GM12875 (cell line): ENCODE measurements at regions not wholly inside any gene's neighbourhood (a gene's known extent, or its start where the extent isn't known, plus 50 kb on each side); places are given as distances from the start of the nearest gene placed in this dataset.

Source experiments
- H3K4me3 ChIP-seq: one replicate; pipeline ENCODE4 v1.5.1; 2011; ENCODE audit warnings: low read depth, low read length, control low read depth
- TF ChIP-seq, protein P1 (sequence below): IDR thresholded peaks from 2 replicates; pipeline ENCODE4 v1.5.1; 2011; ENCODE audit warnings: low read depth, mild to moderate bottlenecking, control low read depth, inconsistent platforms, low read length, moderate library complexity, borderline replicate concordance; ENCODE audit not compliant: insufficient read depth

DNA sequence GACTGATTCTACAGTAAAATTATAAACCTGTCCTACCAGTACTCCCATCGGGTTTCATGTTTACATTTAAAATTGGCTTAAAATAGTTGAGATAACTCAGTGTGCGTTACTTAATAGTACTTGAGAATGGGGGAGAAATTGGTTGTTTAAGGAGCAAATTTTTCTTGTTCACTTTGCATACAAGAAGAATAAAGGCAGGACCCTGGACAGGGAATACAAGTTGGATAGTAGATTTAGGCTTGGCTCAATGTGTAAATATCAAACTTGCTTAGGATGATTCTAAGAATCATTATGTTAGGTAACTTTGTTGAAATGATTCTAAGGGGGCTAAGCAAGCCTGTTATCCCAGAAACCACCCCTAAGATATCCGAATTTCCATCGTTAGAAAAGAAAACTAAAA lies 448.4 kb upstream of the TLE4 start:
- TF ChIP-seq, protein P1, sequence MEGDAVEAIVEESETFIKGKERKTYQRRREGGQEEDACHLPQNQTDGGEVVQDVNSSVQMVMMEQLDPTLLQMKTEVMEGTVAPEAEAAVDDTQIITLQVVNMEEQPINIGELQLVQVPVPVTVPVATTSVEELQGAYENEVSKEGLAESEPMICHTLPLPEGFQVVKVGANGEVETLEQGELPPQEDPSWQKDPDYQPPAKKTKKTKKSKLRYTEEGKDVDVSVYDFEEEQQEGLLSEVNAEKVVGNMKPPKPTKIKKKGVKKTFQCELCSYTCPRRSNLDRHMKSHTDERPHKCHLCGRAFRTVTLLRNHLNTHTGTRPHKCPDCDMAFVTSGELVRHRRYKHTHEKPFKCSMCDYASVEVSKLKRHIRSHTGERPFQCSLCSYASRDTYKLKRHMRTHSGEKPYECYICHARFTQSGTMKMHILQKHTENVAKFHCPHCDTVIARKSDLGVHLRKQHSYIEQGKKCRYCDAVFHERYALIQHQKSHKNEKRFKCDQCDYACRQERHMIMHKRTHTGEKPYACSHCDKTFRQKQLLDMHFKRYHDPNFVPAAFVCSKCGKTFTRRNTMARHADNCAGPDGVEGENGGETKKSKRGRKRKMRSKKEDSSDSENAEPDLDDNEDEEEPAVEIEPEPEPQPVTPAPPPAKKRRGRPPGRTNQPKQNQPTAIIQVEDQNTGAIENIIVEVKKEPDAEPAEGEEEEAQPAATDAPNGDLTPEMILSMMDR = no peak

DNA sequence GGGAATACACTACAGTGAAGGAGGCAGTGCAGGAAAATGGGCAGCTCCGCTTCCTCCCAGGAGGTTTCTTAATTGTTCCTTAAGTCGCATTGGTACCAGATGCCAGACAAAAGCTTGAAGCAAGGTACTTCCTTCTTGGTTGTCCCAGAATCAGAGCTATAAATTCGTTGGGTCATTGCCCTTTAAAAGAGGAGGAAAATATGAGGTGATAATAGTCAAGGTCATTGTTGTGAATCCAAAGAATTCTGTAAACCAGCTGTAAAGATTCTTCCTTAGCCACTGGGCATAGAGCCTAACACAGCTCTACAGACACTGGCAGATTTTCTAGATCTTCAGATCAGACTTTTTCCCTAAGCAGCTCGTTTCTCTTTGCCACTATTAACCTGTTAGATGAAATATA lies 444.1 kb upstream of the TLE4 start:
- TF ChIP-seq, protein P1 = no peak
- no peak overlapping the region for H3K4me3 ChIP-seq

More for the DNA sequence above, 448.4 kb upstream of the TLE4 start:
- H3K4me3 ChIP-seq = no peak overlapping the region

DNA sequence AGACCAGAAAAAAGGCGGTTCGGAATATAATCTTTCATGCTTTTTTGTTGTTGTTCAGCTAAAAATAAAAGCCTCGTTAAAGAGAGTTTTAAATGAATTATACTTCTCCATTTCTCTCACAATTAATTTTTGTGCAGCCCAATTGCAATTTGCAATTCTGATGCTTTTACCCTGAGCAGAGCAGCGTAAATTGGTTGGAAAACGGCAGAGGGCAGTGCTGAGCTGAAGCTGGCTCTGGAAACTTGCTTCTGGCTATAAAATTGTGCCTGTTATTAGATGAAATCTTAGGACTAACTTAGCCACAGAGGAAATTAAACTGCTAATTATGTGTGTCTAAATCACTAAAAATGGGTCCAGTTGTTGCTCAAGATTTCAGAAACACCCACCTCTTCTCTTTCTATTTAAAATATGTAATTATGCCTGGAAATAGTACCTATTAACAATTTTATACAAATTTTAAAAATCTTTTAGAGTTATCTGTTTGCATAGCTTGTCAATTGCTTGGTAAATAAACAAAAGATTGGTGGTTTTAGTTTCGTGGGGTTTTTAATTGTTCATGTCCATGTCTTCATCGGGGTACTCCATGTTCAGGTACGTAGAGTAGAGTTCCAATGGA lies 441.8 kb upstream of the TLE4 start:
- no peak overlapping the region for H3K4me3 ChIP-seq
- TF ChIP-seq, protein P1 = peak; percentile 38; the same call in 1 of the 2 replicates

DNA sequence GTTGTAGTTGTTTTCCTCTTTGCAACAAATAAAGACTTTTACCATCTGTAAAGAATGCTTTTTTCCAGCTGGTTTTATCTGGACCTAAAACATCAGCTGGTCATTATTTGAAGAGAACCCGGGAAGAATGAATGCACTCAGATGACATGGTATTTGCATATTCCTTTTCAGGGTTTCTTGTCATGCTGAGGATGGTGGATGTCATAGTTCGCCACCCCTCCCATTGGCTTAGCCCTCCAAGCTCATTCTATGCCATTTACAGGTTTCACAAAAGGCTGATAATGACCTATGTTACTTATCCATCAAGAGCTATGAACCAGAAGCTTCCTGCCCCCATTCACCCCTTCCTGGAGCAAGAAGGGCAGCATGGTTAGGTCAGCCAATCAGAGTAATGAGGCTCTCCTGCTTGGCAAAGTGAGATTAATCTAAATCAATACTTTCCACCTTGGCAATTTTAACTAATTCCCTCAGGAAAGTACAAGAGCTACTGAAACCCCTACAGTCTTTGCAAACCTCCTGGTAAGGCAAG lies 440.5 kb upstream of the TLE4 start:
- TF ChIP-seq, protein P1 = no peak
- H3K4me3 ChIP-seq = no peak overlapping the region

DNA sequence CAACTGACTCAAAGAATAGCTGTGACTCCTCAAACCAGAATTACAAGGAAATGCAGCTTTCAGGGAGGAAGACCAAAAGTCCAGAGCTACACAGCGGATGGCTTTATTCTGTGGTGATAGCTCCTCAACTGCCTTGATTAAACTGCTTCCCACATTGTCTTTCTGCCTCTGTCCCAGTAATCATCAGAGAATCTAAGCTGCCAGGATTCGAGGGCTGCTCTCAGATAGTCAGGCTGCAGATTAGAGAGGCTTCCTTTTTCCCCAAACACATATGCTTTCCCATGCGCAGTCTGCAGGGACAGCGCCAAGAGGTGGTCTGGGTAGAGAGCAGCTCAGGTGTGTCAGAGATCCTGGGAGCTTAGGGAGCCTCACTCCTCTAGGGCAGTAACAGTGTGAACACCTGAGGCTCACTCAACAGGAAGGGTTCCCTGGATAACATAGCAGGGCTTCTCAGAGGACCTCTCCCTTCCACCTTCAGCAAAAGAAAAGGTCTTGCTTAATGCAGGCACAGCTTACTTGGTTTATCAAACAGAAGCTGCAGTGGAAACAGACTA lies 439.9 kb upstream of the TLE4 start:
- no peak overlapping the region for H3K4me3 ChIP-seq
- TF ChIP-seq, protein P1 = no peak

DNA sequence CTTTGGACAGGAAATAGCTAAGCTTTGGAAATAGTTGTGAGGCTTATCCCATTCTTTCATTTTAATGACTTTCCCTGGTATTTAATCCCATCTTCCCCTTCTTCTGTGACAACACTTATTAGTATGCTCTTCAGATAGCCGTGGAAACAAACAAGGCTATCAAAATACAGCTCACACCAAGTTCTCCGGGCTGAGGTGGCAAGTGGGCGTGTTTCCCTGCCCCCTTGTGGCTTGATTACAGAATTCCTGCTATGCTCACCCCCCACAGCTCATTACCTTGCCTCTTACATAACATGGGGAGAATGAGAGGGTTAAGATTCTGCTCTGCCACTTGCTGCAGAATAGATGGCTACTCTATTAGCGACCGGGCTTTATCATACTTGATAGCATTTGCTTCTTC lies 437.1 kb upstream of the TLE4 start:
- TF ChIP-seq, protein P1 = no peak

More for the DNA sequence above, 437.1 kb upstream of the TLE4 start:
- no peak overlapping the region for H3K4me3 ChIP-seq
